GM19351 (cell line): ENCODE measurements at regions not wholly inside any gene's neighbourhood (a gene's known extent, or its start where the extent isn't known, plus 50 kb on each side); places are given as distances from the start of the nearest gene placed in this dataset.

Experiments used
- ATAC-seq: cut with Tn5 transposase; IDR thresholded peaks from one replicate; pipeline ENCODE4 v1.9.1; 2021; ENCODE audit warnings: mild to moderate bottlenecking, moderate library complexity; ENCODE audit not compliant: unreplicated experiment

DNA sequence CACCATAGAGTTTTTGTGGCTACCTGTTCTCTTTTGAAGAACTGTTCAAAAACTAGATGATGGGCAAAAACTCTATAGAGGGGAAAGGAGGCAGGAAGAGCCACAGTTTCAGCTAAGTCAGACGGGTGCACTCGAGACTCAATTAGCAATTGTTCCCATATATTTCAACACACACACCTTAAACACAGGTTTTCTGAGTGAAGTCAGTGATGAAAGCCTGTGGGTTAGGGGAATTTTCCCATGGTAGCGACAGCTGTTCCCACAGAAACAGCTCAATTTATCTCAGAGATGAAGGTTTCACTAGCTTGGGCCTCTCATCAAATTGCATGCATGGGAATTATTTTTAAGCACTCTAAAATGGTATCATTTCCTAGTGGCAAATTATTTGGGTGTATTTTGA is 143.4 kb downstream of the ZIC5 start:
- no peak for ATAC-seq

DNA sequence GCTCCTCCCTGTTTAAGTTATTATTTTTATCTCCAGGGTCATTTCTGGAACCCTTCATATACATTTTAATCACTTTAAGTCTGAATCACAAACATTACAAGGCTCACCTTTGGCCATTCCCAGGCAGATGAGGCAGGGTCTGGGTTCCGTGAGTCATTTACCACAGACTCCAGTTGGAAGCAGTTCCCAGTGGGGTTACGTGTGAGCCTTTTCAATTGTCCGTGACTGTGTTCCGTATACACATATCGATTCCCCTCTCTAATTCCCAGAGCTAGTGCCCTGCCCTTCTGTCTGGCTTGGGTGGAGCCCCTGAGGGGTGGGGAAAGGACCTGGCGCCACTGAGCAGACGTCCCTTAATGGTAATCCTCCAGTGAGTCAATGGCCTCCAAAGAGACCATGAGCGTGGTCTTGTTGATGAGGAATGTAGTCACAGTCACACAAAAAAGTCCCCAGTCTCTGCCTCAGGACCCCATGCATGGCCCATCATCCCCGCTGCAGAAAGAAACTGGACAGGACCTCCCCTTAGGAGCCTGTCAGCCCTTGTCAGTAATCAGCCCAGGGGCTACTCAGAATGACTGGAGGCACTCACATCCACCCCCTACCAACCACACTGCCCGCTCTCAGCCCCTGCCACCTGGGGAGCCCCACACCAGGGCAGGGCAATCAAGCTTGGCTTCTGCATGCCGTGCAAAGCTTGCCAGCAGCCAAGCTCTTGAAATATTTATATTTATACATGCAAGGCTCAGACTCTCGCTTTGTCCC is 144.4 kb downstream of the ZIC5 start:
- ATAC-seq: no peak

- ATAC-seq: no peak
Measured at GRCh38 chr13:99823961-99824360, 147.6 kb downstream of the ZIC5 start.

- no peak for ATAC-seq
Measured at GRCh38 chr13:99822820-99823219, 148.7 kb downstream of the ZIC5 start.

DNA sequence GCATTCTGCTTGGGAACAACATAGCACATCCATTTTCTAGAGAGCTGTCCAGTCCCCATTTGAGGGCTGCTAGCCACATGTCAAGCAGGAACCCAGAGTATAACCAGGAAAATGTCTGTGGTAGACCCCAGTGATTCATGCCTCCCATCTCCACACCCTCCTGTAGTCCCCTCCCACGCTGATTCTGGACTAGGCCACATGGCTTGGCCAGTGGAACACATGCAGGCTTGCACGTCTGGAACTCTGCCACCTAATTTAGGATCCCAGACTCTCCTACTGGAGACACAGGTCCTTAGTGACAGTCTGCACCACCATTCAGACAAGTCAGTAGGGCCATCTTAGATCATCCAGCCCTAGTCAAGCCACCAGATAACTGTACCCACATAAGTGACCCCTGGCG is 149.8 kb downstream of the ZIC5 start:
- ATAC-seq: no peak

DNA sequence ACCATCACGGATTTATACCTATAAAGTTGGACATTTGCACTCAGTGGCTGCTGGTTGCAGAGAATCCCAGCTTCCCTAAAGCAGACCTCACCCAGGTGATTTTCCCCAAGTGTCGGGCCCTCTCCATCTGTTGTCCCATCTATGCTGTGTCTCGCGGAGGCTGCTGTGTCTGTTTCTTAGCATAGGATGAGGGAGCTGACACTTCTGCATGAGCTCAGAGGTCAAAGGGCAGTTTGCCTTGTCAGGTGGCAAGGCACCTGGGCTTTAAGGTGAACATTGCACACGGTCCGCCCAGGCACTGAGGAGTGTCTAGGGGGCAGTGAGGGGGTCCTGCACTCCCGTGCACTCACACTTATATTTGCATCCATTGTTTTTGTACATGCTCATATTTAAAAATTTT is 151.6 kb downstream of the ZIC5 start:
- ATAC-seq: no peak

- ATAC-seq: no peak
Measured at GRCh38 chr13:99816321-99816720, 155.2 kb downstream of the ZIC5 start.

DNA sequence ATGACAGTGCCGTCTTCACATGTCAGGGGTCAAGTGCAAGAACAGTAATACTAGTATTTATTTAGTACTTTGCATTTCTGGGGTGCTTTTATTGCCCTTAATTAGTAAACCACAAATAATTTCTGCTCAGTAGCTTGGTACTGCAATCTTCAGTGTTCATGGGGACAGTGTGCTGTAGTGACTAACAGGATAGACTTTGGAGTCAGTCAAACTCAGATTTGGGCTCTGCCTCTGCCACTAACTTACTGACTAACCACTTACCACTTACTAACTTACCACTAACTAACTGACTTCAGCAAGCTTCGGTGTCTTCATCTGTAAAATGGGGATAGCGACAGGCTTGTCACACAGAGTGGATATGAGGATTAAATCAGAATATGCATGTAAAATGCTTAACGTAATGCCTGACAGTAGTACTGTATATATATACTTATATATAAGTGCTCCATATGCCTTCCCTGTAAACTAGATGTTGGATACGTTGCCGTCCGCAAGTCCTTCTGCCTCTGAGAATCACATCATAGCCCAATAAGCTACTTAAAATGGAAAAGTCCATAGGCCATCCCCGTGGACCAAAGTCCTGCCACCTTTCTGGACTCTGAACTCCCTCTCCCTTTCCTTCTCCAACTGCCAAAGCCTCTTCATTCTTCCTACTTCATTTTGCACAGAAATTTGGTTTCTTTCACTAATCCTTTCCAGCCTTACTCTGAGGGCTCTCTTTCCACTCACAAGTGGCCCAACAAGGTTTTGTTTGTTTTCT is 158.1 kb downstream of the ZIC5 start:
- no peak for ATAC-seq

- no peak for ATAC-seq
Measured at GRCh38 chr13:99812625-99813024, 158.9 kb downstream of the ZIC5 start.

DNA sequence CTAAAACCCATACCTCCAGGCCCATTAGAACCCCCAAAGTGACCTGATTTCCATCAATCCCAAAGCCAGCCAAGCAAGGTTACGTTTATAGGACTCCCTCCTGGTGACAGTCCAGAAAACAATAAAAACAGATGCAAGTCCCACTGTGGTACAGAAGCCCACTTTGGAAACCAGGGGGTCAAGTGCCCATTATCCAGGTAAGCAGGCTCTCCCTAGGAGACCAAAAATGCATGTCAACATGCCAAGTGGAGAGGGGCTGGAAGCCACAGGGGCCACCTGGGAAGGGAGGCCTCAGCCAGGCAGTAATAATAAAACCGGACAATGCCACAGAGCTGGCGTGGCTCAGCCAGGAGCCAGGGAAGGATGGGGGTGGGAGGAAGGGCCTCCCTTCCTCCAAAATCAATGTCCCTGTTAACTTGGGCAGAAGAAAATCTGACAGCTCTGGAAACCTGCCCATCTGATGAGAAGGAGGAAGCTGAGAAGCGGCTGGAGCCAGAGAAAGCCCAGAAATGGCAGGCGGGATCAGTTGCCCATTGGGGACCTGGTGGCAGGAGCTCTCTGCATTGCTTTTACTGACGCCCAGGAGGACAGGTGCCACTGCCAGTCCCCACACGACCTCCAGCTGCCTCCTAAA is 160.4 kb downstream of the ZIC5 start:
- no peak for ATAC-seq

GRCh38 chr13:99809926-99810325 is 161.6 kb downstream of the ZIC5 start:
- no peak for ATAC-seq

DNA sequence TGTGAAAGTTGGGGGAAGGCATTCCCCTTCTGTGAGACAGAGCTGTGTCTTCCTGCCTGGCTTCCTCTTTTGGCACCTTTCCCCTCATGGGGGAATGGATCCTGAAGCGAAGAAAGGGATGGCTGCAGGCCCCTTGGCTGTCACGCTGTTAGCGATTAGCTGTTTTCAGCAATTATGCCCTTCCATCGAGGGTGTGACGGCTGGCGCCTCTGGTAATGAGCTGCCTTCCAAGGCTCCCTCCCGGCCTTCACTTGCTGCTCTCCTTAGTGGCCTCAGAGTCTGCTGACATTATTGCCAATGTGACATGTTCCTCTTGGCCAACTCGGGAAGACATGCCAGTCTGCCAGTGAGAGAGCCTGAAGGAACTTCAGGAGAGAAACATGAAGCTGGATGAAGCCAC is 162.1 kb downstream of the ZIC5 start:
- ATAC-seq: no peak

DNA sequence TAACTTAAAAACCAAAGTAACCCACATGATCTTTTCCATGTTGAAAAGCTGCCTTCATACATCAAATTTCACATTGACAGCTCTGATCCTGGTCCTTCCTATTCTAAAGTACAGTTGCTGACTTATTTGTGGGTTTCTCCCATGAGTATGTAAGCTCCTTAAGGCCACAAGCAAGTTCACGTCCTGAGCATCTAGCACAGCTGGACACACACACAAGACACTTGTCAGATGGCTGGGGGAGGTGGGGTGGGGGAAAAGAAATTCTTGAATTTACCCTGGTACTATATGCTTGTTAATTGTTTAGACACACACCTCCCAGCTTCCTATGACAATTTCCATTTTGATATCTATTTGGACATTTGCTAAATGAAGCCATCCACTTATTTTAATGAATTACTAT is 162.8 kb downstream of the ZIC5 start:
- no peak for ATAC-seq

GRCh38 chr13:99806671-99807070 is 164.9 kb downstream of the ZIC5 start:
- no peak for ATAC-seq

GRCh38 chr13:99805361-99805760 is 166.2 kb downstream of the ZIC5 start:
- ATAC-seq: no peak

DNA sequence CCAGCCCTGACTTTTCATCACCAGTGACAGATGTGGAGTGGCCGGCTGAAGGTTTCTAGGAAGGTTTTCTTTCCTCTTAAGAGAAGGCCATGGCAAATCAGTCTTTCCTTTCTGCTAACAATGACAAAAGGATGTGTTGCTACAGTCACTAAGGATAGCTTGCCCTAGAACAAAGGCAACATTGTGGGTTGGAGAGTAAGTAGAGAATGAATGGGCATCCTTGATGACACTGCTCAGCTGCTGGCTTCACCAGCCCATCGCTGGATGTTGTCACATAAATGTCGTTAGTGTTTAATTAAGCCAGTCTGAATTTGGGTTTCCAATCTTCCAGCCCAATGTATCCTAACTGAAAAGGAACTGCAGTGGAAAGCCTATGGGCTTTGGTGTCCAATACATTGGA is 168.4 kb downstream of the ZIC5 start:
- ATAC-seq: no peak

- ATAC-seq: no peak
Measured at GRCh38 chr13:99802416-99802815, 169.2 kb downstream of the ZIC5 start.

- no peak for ATAC-seq
Measured at GRCh38 chr13:99800951-99801350, 170.6 kb downstream of the ZIC5 start.

- no peak for ATAC-seq
Measured at GRCh38 chr13:99800011-99800410, 171.6 kb downstream of the ZIC5 start.

DNA sequence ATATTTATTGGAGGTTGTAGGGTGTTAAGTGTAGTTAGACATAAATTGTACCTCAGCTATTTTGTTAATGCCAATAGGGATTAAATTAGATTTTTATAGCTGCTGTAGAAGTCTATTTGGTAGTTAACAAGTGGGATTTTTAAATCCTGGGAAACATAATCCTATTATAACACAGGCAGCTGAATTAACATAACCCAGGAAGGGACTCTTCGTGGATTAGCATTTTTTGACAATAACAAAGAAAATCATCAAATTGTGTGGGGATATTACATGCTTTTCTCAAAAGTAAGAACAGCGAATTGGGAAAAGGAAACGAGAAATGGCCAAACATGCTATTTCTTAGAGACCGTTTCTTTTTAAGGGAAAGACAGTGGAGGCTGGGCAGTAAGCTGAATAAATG is 172.8 kb downstream of the ZIC5 start:
- ATAC-seq: no peak

GRCh38 chr13:99797691-99798090 is 173.9 kb downstream of the ZIC5 start:
- no peak for ATAC-seq

- no peak for ATAC-seq
Measured at GRCh38 chr13:99796175-99796819, 175.3 kb downstream of the ZIC5 start.
